WTC11 (cell line): ENCODE measurements at regions not wholly inside any gene's neighbourhood (a gene's known extent, or its start where the extent isn't known, plus 50 kb on each side); places are given as distances from the start of the nearest gene placed in this dataset.

ENCODE experiments used
- ATAC-seq: fragments of 200-7000 bp; cut with Tn5 transposase; 2 replicates; pipeline ENCODE4 v1.10.0; 2021; ENCODE audit warnings: mild to moderate bottlenecking, moderate library complexity
- CTCF ChIA-PET: fragments of 300-600 bp; sonication (Branson Sonifier 250); formaldehyde crosslinking; loops from one replicate; lab custom pipeline; 2021; ENCODE audit warnings: antibody characterized with exemption; lab: Charles Lee
- POLR2A ChIA-PET: fragments of 350-600 bp; sonication (Branson Sonifier 250); formaldehyde crosslinking; loops from one replicate; lab custom pipeline; 2021; ENCODE audit warnings: antibody characterized with exemption; lab: Charles Lee
- DNase-seq: peaks from one replicate; pipeline ENCODE4 v3.0.0; 2021; ENCODE audit warnings: low spot score
- H3K27ac Mint-ChIP-seq: 2 replicates; pipeline ENCODE4 v1.8.0; 2021; ENCODE audit warnings: mixed read lengths
- H3K27me3 Mint-ChIP-seq: 2 replicates; pipeline ENCODE4 v1.8.0; 2021; ENCODE audit warnings: low read depth, mild to moderate bottlenecking, moderate library complexity, mixed read lengths
- H3K36me3 Mint-ChIP-seq: 2 replicates; pipeline ENCODE4 v1.8.0; 2021; ENCODE audit warnings: mixed read lengths
- H3K4me1 Mint-ChIP-seq: 2 replicates; pipeline ENCODE4 v1.8.0; 2022; ENCODE audit warnings: mixed read lengths
- H3K4me3 Mint-ChIP-seq: 2 replicates; pipeline ENCODE4 v1.8.0; 2021; ENCODE audit warnings: mild to moderate bottlenecking, moderate library complexity, mixed read lengths
- H3K9me3 Mint-ChIP-seq: 2 replicates; pipeline ENCODE4 v1.8.0; 2021; ENCODE audit warnings: mixed read lengths
- CREB1 ChIP-seq: sonication (generic); formaldehyde crosslinking; IDR thresholded peaks from 2 replicates; pipeline ENCODE4 v1.8.0; 2023; ENCODE audit warnings: mild to moderate bottlenecking, missing genetic modification reagents
- FOXK1 ChIP-seq: sonication (generic); formaldehyde crosslinking; IDR thresholded peaks from 2 replicates; pipeline ENCODE4 v1.8.0; 2022; ENCODE audit warnings: mild to moderate bottlenecking, moderate library complexity, missing genetic modification reagents
- KAT7 ChIP-seq: sonication (generic); formaldehyde crosslinking; IDR thresholded peaks from 2 replicates; pipeline ENCODE4 v1.8.1; 2023; ENCODE audit warnings: missing genetic modification reagents, mild to moderate bottlenecking, borderline replicate concordance
- RORB ChIP-seq: fragments of 250-450 bp; sonication (Bioruptor Pico); IDR thresholded peaks from 2 replicates; pipeline ENCODE4 v1.9.0; 2021; ENCODE audit warnings: mild to moderate bottlenecking
- TCF7 ChIP-seq: sonication (generic); formaldehyde crosslinking; IDR thresholded peaks from 2 replicates; pipeline ENCODE4 v1.8.0; 2022; ENCODE audit warnings: mild to moderate bottlenecking, low read depth, missing genetic modification reagents, moderate library complexity
- TEAD4 ChIP-seq: sonication (generic); formaldehyde crosslinking; IDR thresholded peaks from 2 replicates; pipeline ENCODE4 v1.8.0; 2022; ENCODE audit warnings: mild to moderate bottlenecking, missing genetic modification reagents
- ZBTB21 ChIP-seq: sonication (generic); formaldehyde crosslinking; IDR thresholded peaks from 2 replicates; pipeline ENCODE4 v1.8.1; 2023; ENCODE audit warnings: mild to moderate bottlenecking, missing genetic modification reagents, borderline replicate concordance
- ZNF219 ChIP-seq: sonication (generic); formaldehyde crosslinking; IDR thresholded peaks from 2 replicates; pipeline ENCODE4 v1.8.0; 2023; ENCODE audit warnings: missing genetic modification reagents, mild to moderate bottlenecking, borderline replicate concordance
- ZNF263 ChIP-seq: sonication (generic); formaldehyde crosslinking; IDR thresholded peaks from 2 replicates; pipeline ENCODE4 v1.8.1; 2022; ENCODE audit warnings: low read depth, mild to moderate bottlenecking, moderate library complexity, missing genetic modification reagents
- ZNF671 ChIP-seq: fragments of 250-450 bp; sonication (Bioruptor Pico); IDR thresholded peaks from 2 replicates; pipeline ENCODE4 v1.8.0; 2021; ENCODE audit warnings: mild to moderate bottlenecking
- TF ChIP-seq, protein P1 (sequence below): sonication (generic); formaldehyde crosslinking; IDR thresholded peaks from 2 replicates; pipeline ENCODE4 v1.8.0; 2022; ENCODE audit warnings: mild to moderate bottlenecking, missing genetic modification reagents
- TF ChIP-seq, protein P2 (sequence below): sonication (generic); formaldehyde crosslinking; IDR thresholded peaks from 2 replicates; pipeline ENCODE4 v1.8.0; 2023; ENCODE audit warnings: mild to moderate bottlenecking, missing genetic modification reagents
- TF ChIP-seq, protein P3 (sequence below): sonication (generic); formaldehyde crosslinking; IDR thresholded peaks from 2 replicates; pipeline ENCODE4 v1.8.1; 2023; ENCODE audit warnings: mild to moderate bottlenecking, missing genetic modification reagents, moderate library complexity
- TF ChIP-seq, protein P4 (sequence below): sonication (generic); formaldehyde crosslinking; IDR thresholded peaks from 2 replicates; pipeline ENCODE4 v1.8.1; 2023; ENCODE audit warnings: mild to moderate bottlenecking, missing genetic modification reagents
- TF ChIP-seq, protein P5 (sequence below): fragments of 250-450 bp; sonication (Bioruptor Pico); conservative IDR thresholded peaks from 2 replicates; pipeline ENCODE4 v1.9.0; 2021; ENCODE audit warnings: mild to moderate bottlenecking
- TF ChIP-seq, protein P6 (sequence below): sonication (generic); formaldehyde crosslinking; IDR thresholded peaks from 2 replicates; pipeline ENCODE4 v1.8.1; 2023; ENCODE audit warnings: mild to moderate bottlenecking, missing genetic modification reagents

DNA sequence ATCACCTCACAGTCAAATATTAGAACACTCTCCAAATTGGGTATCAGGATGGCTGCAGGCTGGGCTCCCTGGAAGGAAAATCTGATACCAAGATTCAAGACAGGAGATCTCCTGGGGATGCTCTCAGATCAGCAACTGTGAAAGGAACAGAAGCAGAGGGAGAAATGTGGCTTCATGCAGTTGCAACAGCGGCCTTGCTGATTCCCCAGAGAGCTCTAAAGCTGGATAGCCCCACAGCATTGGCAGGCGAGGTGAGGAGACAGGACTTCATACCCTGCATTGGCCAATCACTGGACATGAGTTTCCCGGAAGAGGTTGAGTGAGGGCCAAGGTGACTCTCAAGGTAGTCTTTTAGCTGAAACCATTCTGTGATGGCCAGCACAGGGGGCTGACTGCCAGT is 190.6 kb downstream of the PTPN20 start:
- Mint-ChIP-seq H3K27ac (no peak overlapping the region), H3K9me3 (peaks cover 9% of the 10 kb centered on the region), H3K27me3 (no peaks in the 10 kb centered on the region; the same call in 1 of the 2 replicates), H3K4me1 (no peaks in the 10 kb centered on the region), H3K36me3 (no peaks in the 10 kb centered on the region), H3K4me3 (no peak overlapping the region)
- DNase-seq (no peak), ATAC-seq (no peak)
- CTCF ChIA-PET, result no interaction called here
- no peak for TF ChIP-seq RORB
- no peak for TF ChIP-seq ZNF671 (CRISPR knock-in tag)
- no peak for TF ChIP-seq ZNF263 (CRISPR knock-in tag)
- TF ChIP-seq, protein P1, sequence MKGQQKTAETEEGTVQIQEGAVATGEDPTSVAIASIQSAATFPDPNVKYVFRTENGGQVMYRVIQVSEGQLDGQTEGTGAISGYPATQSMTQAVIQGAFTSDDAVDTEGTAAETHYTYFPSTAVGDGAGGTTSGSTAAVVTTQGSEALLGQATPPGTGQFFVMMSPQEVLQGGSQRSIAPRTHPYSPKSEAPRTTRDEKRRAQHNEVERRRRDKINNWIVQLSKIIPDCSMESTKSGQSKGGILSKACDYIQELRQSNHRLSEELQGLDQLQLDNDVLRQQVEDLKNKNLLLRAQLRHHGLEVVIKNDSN (CRISPR knock-in tag), result no peak
- TF ChIP-seq FOXK1, result no peak
- POLR2A ChIA-PET, result no interaction called here

DNA sequence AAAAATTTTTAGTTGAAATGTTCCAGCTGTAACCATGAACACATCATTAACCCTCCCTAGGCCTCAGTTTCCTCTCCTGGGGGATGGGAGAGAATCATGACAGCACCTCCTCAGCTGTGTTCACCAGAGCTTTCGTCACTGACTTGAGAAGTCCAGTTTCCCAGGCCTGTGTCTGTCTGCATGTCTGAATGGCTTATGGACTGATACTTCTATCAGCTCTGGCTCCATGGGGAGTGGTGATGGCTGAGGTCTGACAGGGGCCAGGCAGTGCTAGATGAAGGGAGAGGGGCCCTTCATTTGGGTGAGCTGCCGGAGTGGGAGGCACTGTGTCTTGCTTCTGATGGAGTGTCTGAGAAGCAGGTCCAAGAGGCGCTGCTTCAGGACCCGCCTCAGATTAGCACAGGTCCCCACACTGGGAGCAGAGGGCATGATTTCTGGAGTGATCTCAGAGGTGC is 192.9 kb downstream of the PTPN20 start:
- ChIA-PET POLR2A (no interaction called here), CTCF (interaction anchor here (1.3 kb wide), 1 partner anchor 208 kb away, joined by 3 read pairs; no protein-coding TSS in a partner anchor)
- DNase-seq (no peak), ATAC-seq (no peak)
- Mint-ChIP-seq H3K4me1 (no peaks in the 10 kb centered on the region), H3K27me3 (no peaks in the 10 kb centered on the region; the same call in 1 of the 2 replicates), H3K4me3 (no peak overlapping the region), H3K9me3 (peaks cover 9% of the 10 kb centered on the region), H3K36me3 (no peaks in the 10 kb centered on the region), H3K27ac (no peak overlapping the region)
- no peak for TF ChIP-seq FOXK1
- no peak for TF ChIP-seq KAT7 (CRISPR knock-in tag)
- TF ChIP-seq, protein P2, sequence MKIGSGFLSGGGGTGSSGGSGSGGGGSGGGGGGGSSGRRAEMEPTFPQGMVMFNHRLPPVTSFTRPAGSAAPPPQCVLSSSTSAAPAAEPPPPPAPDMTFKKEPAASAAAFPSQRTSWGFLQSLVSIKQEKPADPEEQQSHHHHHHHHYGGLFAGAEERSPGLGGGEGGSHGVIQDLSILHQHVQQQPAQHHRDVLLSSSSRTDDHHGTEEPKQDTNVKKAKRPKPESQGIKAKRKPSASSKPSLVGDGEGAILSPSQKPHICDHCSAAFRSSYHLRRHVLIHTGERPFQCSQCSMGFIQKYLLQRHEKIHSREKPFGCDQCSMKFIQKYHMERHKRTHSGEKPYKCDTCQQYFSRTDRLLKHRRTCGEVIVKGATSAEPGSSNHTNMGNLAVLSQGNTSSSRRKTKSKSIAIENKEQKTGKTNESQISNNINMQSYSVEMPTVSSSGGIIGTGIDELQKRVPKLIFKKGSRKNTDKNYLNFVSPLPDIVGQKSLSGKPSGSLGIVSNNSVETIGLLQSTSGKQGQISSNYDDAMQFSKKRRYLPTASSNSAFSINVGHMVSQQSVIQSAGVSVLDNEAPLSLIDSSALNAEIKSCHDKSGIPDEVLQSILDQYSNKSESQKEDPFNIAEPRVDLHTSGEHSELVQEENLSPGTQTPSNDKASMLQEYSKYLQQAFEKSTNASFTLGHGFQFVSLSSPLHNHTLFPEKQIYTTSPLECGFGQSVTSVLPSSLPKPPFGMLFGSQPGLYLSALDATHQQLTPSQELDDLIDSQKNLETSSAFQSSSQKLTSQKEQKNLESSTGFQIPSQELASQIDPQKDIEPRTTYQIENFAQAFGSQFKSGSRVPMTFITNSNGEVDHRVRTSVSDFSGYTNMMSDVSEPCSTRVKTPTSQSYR (CRISPR knock-in tag), result no peak
- no peak for TF ChIP-seq CREB1 (CRISPR knock-in tag)
- TF ChIP-seq, protein P3, sequence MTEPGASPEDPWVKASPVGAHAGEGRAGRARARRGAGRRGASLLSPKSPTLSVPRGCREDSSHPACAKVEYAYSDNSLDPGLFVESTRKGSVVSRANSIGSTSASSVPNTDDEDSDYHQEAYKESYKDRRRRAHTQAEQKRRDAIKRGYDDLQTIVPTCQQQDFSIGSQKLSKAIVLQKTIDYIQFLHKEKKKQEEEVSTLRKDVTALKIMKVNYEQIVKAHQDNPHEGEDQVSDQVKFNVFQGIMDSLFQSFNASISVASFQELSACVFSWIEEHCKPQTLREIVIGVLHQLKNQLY (CRISPR knock-in tag), result no peak
- no peak for TF ChIP-seq ZNF219 (CRISPR knock-in tag)

DNA sequence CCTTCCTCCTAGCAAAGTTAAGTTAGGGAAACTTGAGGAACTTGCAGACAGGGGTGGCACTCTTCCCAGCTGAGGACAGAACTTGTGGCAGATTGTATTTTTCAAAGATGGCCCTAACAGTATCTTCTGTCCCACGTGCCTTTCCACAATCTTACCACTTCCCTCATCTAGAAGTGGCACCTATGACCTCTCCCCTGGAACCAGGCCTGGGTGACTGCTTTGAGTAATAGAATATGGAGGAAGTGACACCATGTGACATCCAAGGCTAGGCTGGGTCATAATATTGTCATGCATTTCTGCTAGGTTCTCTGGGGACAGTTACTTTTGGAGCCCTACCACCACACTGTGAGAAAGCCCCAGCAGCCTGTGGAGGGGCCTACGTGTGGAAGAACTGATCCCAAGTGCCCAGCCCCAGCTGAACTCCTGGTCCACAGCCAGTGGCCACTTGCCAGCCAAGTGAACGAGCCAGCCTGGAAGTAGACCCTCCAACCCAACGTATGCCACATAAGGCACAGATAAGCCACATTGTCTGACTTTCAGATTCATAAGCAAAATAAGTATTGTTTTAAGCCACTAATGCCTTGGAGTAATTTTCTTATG is 193.7 kb downstream of the PTPN20 start:
- H3K4me1 Mint-ChIP-seq, result no peaks in the 10 kb centered on the region
- peaks cover 9% of the 10 kb centered on the region for H3K9me3 Mint-ChIP-seq
- no peak for ATAC-seq
- ChIA-PET CTCF (interaction anchor here (1.3 kb wide), 1 partner anchor 207 kb away, joined by 3 read pairs; no protein-coding TSS in a partner anchor), POLR2A (no interaction called here)
- H3K36me3 Mint-ChIP-seq, result no peaks in the 10 kb centered on the region
- no peaks in the 10 kb centered on the region; the same call in 1 of the 2 replicates for H3K27me3 Mint-ChIP-seq
- no peak for DNase-seq
- H3K4me3 Mint-ChIP-seq, result no peak overlapping the region
- no peak for TF ChIP-seq ZBTB21 (CRISPR knock-in tag)
- TF ChIP-seq TEAD4 (CRISPR knock-in tag), result no peak
- TF ChIP-seq, protein P4, sequence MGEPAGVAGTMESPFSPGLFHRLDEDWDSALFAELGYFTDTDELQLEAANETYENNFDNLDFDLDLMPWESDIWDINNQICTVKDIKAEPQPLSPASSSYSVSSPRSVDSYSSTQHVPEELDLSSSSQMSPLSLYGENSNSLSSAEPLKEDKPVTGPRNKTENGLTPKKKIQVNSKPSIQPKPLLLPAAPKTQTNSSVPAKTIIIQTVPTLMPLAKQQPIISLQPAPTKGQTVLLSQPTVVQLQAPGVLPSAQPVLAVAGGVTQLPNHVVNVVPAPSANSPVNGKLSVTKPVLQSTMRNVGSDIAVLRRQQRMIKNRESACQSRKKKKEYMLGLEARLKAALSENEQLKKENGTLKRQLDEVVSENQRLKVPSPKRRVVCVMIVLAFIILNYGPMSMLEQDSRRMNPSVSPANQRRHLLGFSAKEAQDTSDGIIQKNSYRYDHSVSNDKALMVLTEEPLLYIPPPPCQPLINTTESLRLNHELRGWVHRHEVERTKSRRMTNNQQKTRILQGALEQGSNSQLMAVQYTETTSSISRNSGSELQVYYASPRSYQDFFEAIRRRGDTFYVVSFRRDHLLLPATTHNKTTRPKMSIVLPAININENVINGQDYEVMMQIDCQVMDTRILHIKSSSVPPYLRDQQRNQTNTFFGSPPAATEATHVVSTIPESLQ, result no peak
- TF ChIP-seq, protein P5, sequence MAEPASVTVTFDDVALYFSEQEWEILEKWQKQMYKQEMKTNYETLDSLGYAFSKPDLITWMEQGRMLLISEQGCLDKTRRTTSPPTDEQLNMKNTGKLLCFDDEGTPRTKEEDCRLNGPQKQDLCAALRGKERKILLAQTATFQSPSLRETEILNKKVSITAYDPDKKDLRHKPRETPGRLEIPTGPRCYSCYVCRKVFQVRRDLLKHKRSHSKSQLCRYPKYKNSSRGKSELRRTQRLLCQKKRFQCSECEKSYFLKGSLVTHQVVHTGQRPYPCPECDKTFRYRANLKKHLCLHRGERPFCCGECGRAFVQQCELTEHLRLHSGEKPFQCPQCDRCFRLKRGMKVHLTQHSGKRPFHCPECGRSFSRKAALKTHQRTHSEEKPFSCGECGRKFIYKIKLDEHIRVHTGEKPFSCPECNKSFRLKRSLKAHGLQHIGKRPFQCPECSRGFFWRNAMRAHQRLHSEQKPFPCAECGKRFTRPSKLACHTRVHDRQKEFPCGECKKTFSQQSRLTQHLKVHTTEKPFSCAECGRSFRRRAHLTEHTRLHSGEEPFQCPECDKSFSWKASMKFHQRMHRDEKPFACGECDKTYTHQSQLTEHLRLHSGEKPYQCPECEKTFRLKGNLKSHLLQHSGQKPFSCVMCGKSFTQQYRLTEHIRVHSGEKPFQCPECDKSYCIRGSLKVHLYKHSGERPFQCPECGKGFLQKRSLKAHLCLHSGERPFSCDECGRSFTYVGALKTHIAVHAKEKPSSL (CRISPR knock-in tag), result no peak
- TF ChIP-seq TCF7 (CRISPR knock-in tag), result no peak
- TF ChIP-seq, protein P6, sequence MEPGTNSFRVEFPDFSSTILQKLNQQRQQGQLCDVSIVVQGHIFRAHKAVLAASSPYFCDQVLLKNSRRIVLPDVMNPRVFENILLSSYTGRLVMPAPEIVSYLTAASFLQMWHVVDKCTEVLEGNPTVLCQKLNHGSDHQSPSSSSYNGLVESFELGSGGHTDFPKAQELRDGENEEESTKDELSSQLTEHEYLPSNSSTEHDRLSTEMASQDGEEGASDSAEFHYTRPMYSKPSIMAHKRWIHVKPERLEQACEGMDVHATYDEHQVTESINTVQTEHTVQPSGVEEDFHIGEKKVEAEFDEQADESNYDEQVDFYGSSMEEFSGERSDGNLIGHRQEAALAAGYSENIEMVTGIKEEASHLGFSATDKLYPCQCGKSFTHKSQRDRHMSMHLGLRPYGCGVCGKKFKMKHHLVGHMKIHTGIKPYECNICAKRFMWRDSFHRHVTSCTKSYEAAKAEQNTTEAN (CRISPR knock-in tag), result no peak
- H3K27ac Mint-ChIP-seq, result no peak overlapping the region
